KBM-7 (cell line): ENCODE measurements at regions not wholly inside any gene's neighbourhood (a gene's known extent, or its start where the extent isn't known, plus 50 kb on each side); places are given as distances from the start of the nearest gene placed in this dataset.

Experiments
- DNase-seq: peaks from one replicate; pipeline ENCODE4 v3.0.0-alpha.2; 2015
- in situ Hi-C: fragments of 300-500 bp; cut with MboI; formaldehyde crosslinking; loops from 2 replicates; pipeline ENCODE4 v1.14.3; 2020; ENCODE audit warnings: low sequenced_read_pairs, low pct_unique_long_range_greater_than_20kb, mixed read lengths

DNA sequence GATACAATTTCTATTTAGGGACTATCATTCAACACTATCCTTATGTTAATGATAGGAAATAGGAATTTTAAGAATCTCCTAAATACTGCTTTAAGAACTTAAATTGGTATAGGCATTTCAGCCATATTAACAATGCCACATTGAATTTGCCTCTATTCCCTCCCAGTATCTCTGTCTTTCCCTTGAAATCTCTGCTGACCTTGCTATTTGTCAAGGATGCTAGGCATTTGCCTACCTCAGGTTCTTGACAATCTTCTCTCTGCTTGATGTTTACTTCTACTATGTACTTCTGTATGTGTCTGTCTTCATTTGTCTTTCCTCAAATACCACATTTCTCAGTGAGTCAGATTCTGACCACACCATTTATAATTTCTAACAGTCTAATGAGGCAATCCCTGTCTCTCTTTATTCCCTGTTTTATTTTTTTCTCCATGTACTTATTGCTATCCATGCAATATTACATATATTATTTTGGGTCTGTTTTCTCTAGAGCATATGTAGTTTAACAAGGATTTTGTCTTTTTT is 1461.4 kb upstream of the CDH9 start:
- no peak for DNase-seq
- in situ Hi-C loops = no loop called here

DNA sequence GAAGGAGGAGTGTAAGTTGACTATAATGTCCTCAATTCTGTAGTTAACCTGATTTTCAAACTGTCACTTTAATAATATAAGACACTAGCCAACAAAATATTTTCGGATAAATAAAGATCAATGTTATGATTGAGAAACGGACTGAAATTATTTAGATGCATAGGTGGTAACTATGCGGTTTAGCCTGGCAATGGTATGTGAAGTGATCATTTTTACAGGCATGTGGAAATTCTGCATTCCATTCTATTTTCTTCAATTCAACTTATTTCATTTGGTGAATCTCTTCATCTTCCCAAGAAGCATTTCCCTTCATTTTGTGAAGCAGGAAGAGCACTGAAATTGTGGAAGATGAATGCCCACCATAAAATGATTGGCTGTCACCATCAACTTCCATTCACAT is 1457.5 kb upstream of the CDH9 start:
- DNase-seq = no peak

GRCh38 chr5:28493456-28493855 is 1455.1 kb upstream of the CDH9 start:
- in situ Hi-C loops = no loop called here
- no peak for DNase-seq

More for the DNA sequence above, 1457.5 kb upstream of the CDH9 start:
- in situ Hi-C loops = no loop called here

- DNase-seq = no peak
- in situ Hi-C loops = no loop called here
These were observed 1450.4 kb upstream of the CDH9 start for GRCh38 chr5:28488752-28489151.

- in situ Hi-C loops = no loop called here
- no peak for DNase-seq
These were observed 1445.1 kb upstream of the CDH9 start for GRCh38 chr5:28483327-28484025.

DNA sequence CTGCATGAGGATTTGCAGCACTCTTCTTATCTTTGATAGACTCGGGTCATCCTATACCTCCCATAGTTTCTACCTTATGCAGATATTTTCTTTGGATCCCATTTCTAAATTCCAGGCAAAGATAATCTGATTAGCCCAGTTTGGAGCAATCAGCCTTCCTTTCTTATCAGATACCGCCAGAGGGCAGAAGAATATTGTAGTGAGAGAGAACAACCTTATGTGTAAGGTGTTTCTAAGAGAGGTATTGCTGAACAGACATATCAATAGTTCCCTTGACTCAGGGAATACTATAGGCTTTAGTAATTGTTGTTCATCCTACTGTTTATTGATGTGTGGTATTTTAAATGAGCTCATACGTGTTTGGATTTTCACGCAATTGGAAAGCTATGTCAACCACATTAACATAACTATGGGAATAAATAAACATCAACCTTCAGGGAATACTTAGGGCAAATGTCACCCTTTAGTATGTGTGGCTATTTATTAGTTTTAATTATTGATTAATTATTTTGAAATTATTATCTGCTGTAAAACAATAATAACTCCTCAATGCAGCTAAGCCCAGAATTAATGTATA is 1435.2 kb upstream of the CDH9 start:
- peak; percentile 1 for DNase-seq
- in situ Hi-C loops = no loop called here

GRCh38 chr5:28468166-28468565 is 1429.8 kb upstream of the CDH9 start:
- DNase-seq = no peak
- in situ Hi-C loops = no loop called here

DNA sequence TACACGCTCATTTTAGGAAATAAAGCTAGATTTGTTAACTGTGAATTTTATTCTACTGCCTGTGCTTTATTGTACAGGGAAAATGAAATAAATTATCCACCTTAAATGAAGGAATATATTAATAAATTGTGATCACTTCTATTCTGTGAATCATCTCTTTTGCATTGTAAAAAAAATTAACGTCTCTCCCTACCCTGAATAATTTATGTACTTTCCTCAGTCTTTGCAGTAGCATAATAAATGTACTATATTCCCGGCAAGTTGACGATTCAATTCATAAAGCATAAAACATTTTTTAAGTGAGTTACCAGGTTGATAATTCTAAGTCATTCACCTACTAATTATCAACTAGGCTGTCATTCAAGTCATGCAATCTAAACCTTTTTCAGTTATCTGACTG is 1425.3 kb upstream of the CDH9 start:
- in situ Hi-C loops = no loop called here
- DNase-seq = no peak

DNA sequence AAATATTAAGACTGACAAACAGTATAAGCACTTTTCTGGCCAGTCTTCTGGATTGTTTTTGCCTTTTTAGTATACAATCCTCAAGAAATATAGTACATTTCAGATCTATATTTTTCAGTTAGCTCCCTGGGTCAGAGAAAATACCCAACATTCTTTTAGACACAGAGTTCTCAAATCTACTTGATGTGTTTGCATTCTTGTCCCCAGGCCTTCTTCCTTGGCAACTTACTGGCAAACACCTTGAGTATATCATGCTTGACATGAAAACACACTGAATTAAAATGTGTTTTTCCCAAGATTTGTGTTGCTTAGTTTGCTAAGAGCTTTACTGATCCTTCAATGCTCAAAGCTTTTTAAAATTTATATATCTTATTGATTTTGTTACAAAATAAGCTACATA is 1413.1 kb upstream of the CDH9 start:
- in situ Hi-C loops = no loop called here
- no peak for DNase-seq

GRCh38 chr5:28450997-28451396 is 1412.6 kb upstream of the CDH9 start:
- in situ Hi-C loops = no loop called here

DNA sequence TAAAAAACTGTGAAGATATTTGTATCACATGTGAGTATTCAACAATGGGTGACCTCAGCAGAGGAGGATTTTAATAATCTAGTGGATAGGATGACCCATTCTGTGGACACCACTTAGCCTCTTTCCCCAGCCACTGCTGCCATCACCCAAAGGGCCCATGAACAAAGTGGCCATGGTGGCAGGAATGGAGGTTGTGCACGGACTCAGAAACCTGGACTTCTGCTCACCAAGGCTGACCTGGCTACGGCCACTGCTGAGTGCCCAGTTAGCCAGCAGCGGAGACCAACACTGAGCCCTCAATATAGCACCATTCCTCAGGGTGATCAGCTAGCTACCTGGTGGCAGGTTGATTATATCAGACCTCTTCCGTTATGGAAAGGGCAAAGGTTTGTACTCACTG is 1410.4 kb upstream of the CDH9 start:
- no peak for DNase-seq
- in situ Hi-C loops = no loop called here

More at GRCh38 chr5:28450997-28451396, 1412.6 kb upstream of the CDH9 start:
- DNase-seq = no peak

DNA sequence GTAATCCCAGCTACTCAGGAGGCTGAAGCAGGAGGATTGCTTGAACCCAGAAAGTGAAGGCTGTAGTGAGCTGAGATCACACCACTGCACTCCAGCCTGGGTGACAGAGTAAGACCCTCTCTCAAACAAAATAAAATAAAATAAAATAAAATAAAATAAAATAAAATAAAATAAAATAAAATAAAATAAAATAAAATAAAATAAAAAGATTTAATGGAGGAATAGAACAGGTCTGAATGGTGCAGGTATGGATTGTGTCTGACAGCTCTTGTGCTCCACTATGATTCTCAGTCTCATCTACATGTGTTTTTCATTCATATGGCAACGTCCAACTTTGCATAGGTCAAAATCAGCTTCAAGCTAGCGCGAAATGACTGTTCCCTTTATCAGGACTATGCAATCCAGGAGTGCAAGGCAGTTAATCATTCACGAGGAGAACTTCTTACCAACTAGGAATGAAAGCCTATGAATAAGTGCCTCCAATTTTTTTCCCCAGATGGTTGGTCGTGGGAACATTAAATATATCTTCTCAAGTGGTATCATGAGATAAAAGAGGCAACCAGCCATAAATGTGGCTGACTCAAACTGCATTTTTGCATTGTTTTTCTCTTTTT is 1392.3 kb upstream of the CDH9 start:
- in situ Hi-C loops = no loop called here
- DNase-seq = no peak

DNA sequence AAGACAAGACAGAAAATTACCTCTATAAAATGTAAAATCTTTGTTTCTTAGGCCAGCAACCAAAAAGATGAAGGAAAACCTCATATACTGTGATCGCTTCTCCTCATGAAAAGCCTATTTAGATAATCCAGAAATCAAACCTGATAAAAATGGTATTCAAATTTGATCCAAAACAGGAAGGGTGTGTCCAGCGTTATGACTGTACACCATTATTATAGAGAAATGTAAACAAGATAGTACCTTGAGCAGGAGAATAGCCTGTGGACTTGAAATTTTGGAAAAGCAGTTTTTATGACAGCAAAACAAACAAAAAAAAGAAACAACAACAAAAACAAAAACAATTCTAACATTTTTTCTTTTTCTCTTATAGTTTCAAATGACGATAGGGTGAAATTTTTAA is 1382.8 kb upstream of the CDH9 start:
- no peak for DNase-seq
- in situ Hi-C loops = no loop called here

DNA sequence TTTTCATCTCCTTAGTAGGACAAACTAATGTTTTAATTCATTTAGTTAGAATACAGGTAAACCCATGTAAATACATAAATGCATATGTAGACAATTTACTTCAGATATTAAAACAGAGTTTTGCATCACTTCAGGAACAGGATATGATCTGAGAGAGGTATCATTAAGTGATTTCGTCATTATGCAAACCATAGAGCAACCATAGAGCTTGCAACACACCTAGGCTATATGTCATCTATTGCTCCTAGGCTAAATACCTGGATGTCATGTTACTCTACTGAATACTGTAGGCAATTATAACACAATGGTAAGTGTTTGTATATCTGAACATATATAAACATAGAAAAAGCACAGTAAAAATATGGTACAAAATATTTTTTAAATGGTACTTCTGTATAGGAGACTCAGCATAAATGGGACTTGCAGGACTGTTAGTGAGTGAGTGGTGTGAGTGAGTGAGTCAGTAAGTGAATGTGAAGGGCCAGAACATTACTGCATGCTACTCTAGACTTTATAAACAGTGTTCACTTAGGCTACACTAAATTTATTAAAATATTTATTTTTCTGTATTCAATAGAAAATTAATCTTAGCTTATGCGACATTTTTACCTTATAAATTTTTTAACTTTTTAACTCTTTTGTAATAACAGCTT is 1377.5 kb upstream of the CDH9 start:
- DNase-seq = no peak

DNA sequence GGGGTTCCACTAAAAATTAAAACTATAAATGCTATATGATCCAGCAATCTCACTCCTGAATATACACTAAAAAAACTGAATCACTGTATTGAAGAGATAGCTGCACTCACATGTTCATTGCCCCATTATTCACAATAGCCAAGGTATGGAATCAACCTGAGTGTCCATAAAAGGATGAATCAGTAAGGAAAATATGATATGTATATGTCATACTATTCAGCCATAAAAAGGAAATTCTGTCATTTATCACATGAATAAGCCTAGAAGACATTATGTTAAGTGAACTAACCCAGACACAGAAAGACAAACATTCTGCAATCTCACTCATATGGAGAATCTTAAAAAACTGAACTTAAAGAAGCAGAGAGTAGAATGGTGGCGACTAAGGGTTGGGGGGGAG is 1376.2 kb upstream of the CDH9 start:
- no peak for DNase-seq
- in situ Hi-C loops = no loop called here

More for the DNA sequence above, 1377.5 kb upstream of the CDH9 start:
- in situ Hi-C loops = no loop called here

DNA sequence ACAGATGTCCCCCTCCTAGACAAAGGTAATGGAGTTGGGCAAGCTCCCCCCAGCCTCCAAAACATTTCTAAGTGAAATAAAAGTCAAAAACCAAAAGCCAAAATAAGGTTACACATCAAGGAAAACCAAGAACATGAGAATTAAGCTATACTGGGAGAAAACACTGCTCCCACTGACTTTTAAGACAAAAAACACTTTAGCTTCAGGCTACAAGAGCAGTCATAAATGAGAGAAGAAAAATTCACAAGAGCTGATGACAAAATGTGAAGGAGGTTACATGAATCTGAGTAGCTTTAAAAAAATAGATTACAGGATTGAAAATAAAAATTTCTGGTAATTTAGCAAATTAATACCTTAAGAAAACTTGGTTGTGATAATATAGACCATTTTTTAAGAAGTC is 1370.3 kb upstream of the CDH9 start:
- DNase-seq = no peak
- in situ Hi-C loops = no loop called here

DNA sequence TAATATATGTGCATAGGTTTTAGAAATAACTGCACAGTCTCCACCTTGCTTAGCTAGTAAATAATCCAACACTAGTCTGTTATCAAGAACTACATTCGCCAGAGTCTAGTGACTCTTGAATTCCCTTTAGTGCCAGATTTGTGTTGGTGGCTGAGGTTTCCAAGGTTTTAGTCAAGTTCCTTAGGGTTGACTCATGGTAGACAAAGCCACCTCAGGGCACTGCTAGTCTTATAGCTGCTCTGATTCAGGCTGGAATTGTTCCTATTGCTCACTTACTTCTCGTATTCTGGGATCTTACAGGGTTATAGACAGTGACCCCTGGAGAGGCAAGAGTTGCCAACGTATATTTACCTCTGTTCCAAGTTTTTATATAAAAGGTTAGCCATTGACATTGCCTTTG is 1369.8 kb upstream of the CDH9 start:
- in situ Hi-C loops = no loop called here
- no peak for DNase-seq

GRCh38 chr5:28404363-28405071 is 1366.1 kb upstream of the CDH9 start:
- DNase-seq = no peak
- in situ Hi-C loops = no loop called here

- in situ Hi-C loops = no loop called here
- no peak for DNase-seq
These were observed 1365.5 kb upstream of the CDH9 start for GRCh38 chr5:28403846-28404245.
